Fibroblast of skin of left quadriceps (primary cell): ENCODE measurements at regions not wholly inside any gene's neighbourhood (a gene's known extent, or its start where the extent isn't known, plus 50 kb on each side); places are given as distances from the start of the nearest gene placed in this dataset.
A peak's percentile ranks its signal among the peaks of the same experiment; 100 is the strongest.
"Not testable (repeated sequence)": the region's sequence is repeated elsewhere in the genome, so short reads cannot be mapped to it uniquely, and the experiment has no call there.

ENCODE experiments used
- DNase-seq, 2 experiments: peaks; one replicate each; pipeline ENCODE4 v3.0.0-alpha.2; 2013; ENCODE audit warnings: low read depth in 2 of 2

GRCh38 chr1:25171013-25171412 is 61.3 kb downstream of the SYF2 start:
- DNase-seq = not testable (repeated sequence)

- no peak for DNase-seq
Measured at GRCh38 chr1:25170439-25170838, 61.9 kb downstream of the SYF2 start.

GRCh38 chr1:25169610-25170009 is 62.7 kb downstream of the SYF2 start:
- DNase-seq = no peak

GRCh38 chr1:25169168-25169567 is 63.1 kb downstream of the SYF2 start:
- DNase-seq = no peak

GRCh38 chr1:25168193-25169071 is 63.9 kb downstream of the SYF2 start:
- DNase-seq = no peak

- no peak for DNase-seq
Measured at GRCh38 chr1:25167269-25168192, 64.8 kb downstream of the SYF2 start.

- no peak for DNase-seq
Measured at GRCh38 chr1:25166847-25167246, 65.5 kb downstream of the SYF2 start.

- no peak for DNase-seq
Measured at GRCh38 chr1:25163986-25164385, 68.3 kb downstream of the SYF2 start.

GRCh38 chr1:25161981-25162380 is 70.3 kb downstream of the SYF2 start:
- DNase-seq = peak; percentile 63 to 69

- no peak for DNase-seq
Measured at GRCh38 chr1:25157846-25158245, 74.5 kb downstream of the SYF2 start.

GRCh38 chr1:25150985-25151495 is 81.3 kb downstream of the SYF2 start:
- no peak for DNase-seq

- no peak for DNase-seq
Measured at GRCh38 chr1:25148673-25149300, 83.5 kb downstream of the SYF2 start.

- no peak for DNase-seq
Measured at GRCh38 chr1:25146451-25146855, 85.8 kb downstream of the SYF2 start.

GRCh38 chr1:25145775-25146393 is 86.4 kb downstream of the SYF2 start:
- no peak for DNase-seq

GRCh38 chr1:25140073-25140797 is 92.1 kb downstream of the SYF2 start:
- DNase-seq = no peak

- DNase-seq = no peak
Measured at GRCh38 chr1:25137521-25138395, 94.5 kb downstream of the SYF2 start.

- DNase-seq = no peak
Measured at GRCh38 chr1:25137106-25137505, 95.2 kb downstream of the SYF2 start.

- DNase-seq = no peak
Measured at GRCh38 chr1:25135909-25136308, 96.4 kb downstream of the SYF2 start.

- no peak for DNase-seq
Measured at GRCh38 chr1:25134801-25135461, 97.4 kb downstream of the SYF2 start.
